Left cardiac atrium (tissue), 4 donors: ENCODE measurements at regions not wholly inside any gene's neighbourhood (a gene's known extent, or its start where the extent isn't known, plus 50 kb on each side); places are given as distances from the start of the nearest gene placed in this dataset.

ENCODE experiments used
- ATAC-seq, 2 donors: fragments of 200-7000 bp; cut with Tn5 transposase; one replicate each; pipeline ENCODE4 v1.9.1; 2020; ENCODE audit warnings: mild to moderate bottlenecking in 2 of 2, moderate library complexity in 2 of 2
- DNase-seq: peaks from one replicate; pipeline ENCODE4 v3.0.0-alpha.2; 2020
- intact Hi-C, 2 donors: fragments of 100-400 bp; cut with DNase I; formaldehyde crosslinking; loops; one replicate each; pipeline versions ENCODE4 v1.14.1 to v1.15.1; 2022 to 2023
- donor health status: DM: no; HTN: yes; CAD: no.
- donor health status: DM: no; HTN: yes; CAD: no; lungs with severe emphysema.
- donor health status: DM: yes; HTN: yes; CAD: no.
- donor health status: Dilated cardiomyopathy.

DNA sequence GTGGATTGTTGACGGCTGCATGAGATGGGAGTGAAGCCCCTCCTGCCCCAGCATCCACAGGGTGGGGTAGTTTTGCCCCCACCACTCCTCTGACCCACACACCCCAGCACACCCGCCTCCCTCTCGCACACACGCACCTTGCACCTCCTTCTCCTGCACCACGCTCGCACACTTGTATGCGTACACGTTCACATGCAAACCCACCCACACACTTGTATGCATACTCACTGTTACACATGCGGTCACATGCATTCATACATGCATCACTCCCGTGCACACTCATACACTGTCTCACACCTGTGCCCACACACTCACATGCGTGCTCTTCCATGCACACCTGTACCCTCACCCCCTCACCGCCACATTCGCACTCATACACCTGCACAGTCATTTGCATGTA is 70.5 kb upstream of the CIBAR2 start:
- ATAC-seq (no peak), DNase-seq (no peak)
- intact Hi-C loops, result no loop called here

DNA sequence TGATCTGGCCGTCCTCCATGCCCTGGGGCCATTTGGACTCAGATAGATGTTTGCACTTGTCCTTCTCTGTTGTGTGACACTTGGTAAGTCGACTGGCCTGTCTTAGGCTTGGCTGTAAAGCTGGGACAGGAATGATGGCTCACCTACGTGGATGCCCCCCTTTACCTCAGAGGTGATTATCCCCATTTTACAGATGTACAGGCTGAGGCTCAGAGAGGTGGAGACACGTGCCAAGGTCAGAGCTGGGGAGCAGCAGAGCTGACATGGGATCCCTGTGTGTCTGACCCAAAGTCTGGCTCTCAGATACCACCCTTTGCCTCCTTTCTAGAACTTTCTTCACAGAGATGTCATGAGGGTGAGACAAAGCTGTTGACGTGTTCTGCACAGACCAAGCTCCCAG is 71.3 kb upstream of the CIBAR2 start:
- intact Hi-C loops, result no loop called here
- ATAC-seq (no peak), DNase-seq (no peak)

DNA sequence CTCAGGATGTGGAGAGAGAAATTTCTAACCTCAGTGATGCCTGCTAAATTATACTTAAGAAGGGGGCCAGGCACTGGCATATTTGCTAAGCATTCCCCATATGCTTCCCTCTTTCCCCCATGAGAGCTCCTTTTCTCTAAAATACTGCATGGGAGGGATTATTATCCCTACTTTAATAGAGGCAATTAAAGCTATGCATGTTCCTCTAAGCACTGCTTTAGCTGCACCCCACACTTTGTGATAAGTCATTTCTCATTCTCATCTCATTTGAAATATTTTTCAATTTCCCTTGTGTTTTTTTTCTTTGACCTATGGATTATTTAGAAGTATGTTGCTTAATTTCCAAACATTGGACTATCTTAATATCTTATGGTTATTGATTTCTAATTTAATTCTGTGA is 72.1 kb upstream of the CIBAR2 start:
- no peak for ATAC-seq
- intact Hi-C loops, result no loop called here
- no peak for DNase-seq

DNA sequence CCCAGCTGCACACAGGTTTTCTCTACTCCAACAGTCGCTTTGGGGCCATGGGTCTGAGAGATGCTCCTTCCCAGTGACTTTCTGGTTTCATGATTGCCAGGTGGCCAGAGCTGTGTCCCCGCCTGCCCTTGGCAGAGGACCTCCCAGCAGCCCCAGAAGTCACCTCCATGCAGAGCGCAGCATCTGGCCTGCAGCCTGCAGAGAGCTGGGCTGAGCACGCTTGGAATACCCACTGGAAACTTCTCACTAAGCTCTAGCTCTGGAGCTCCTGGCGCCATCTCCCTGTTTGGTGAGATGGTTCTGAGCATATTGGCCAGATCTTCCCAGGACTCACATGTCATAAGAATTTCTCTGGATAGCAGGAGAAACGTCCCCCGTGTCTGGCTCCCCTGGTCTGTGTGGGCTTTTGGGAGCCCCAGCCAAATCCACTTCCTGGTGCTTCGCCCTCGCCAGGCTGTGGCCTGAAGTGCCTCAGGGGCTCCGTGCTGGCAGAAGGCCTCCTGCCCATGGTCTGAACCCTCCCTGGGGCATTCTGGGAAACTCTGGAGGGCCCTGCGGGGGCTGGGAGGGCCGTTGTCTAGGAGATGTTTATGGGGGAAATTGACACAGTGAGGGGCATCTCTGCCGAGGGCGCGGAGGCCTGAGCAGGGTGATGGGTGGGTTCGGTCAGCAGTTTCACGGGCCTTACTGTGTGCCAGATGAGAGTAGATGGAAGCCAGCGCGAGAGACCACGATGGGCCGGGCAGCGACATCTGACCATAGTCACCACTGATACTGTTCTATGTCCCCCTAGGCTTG is 73.2 kb upstream of the CIBAR2 start:
- ATAC-seq, result no peak
- no peak for DNase-seq
- intact Hi-C loops, result no loop called here

DNA sequence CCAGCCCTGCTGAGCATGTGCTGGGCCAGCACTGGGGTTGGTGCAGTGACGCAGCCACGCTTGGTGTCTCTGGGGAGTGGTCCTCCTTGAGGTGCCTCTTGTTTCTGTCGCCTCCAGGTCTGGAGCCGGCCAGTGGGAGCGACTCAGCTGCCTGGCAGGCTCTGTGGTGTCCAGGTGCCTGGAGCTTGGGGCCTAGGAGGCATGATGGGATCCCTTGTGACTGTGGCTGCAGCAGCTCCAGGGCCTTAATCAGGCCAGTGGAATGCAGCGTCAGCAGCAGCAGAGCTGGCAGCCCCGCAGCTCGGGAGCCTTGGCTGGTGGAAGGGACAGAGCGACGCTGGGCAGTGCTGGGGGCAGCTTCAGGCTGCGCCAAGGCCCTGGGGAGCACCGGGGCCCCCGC is 74.7 kb upstream of the CIBAR2 start:
- intact Hi-C loops, result no loop called here
- peak; percentile 84 to 89 for ATAC-seq
- DNase-seq, result peak; percentile 59

DNA sequence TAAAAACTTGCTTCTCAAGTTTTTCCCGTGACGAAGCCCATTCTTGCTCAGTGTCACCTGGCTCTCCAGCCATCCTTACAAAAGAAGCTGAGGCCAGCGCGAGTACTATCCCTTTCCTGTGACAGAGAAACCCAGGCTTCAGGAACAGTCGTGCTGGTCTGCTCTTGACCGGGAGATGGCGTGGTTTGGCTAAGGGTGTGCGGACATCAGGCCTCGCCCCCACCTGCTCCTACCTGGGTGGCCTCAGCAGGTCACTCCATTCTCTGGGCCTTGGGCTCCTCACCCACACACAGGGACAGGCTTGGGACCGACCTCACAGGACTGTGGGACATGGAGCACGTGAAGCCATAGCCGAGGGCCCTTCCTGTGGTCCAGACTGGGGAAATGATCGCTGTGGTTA is 75.2 kb upstream of the CIBAR2 start:
- no peak for DNase-seq
- intact Hi-C loops, result no loop called here
- ATAC-seq, result no peak

DNA sequence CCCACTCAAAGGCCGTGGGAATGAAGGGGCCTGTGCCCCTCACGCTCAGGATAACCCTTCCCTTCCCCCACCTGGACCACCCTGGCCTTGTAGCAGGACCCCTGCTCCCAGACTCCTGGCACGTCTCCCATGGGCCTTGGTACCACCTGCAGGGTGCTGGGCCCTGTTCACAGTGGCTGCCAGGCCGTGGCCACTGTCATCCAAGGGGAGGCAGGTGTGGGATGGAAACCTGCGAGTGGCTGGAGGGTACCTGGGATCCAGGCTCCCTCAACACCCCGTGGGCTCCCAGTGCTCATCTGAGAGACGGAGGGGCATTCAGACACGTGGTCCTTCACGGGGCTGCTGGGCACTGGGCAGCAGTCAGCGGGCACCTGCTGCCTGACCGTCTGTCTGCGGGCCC is 75.6 kb upstream of the CIBAR2 start:
- DNase-seq (no peak), ATAC-seq (no peak)
- intact Hi-C loops, result no loop called here

DNA sequence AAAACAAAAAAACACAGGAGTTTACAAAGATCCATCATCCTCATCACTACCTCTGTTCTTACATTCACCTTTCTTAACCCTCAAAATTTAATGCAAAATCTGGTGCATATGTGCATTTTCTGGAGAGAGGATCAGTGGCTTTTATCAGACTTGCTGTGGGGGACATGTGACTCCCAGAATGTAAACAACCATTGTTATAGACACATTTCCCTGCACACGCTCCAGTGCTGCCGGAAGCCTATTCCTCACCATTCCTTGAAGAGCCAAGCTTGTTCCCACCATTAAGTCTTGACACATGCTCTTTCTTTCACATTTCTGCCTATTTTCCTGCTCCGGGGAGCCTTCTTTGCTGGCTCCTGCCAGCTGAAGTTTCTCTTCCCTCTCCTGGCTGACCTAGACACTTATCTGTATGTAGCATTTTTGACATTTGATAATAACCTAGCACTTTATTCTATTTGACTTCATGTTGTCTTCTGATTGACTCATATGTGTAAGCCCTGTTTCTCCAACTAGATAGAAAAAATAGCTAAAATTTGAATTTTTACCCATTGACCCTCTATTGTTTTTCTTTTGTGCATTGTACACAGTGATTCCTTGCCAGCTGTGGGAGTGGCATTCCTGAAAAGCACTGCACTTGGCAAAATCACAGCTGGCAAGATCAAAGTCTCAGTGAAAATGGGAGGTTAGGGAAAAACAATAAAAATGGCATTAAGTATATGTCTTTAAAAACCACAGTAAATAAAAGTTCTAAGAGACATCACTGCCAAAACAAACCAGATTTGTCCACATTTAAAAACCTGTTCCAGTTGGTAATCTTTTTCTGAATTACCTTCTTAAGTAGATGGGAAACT is 76.8 kb upstream of the CIBAR2 start:
- DNase-seq (no peak), ATAC-seq (no peak)
- intact Hi-C loops, result no loop called here

DNA sequence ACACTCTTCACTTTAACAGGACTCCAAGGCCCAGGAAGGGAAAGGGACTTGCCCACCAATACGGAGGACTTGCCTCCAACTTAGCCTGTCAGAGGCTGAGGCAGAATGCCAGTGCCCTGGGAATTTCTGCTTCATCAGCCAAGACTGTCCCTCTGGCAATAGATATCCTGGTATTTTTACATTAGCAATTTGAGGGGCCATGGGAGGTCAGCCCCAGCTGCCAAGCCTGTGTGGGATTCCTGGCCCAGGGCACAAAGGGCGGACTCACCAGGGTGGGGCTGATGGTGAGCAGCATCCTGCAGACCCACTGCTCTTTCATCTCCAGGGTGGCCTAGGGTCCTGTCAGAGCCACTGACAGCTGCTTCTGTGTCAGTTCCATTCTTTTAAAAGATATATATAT is 78.3 kb upstream of the CIBAR2 start:
- ATAC-seq (peak in 1 of 2 donors; percentile 64), DNase-seq (no peak)
- intact Hi-C loops, result no loop called here

DNA sequence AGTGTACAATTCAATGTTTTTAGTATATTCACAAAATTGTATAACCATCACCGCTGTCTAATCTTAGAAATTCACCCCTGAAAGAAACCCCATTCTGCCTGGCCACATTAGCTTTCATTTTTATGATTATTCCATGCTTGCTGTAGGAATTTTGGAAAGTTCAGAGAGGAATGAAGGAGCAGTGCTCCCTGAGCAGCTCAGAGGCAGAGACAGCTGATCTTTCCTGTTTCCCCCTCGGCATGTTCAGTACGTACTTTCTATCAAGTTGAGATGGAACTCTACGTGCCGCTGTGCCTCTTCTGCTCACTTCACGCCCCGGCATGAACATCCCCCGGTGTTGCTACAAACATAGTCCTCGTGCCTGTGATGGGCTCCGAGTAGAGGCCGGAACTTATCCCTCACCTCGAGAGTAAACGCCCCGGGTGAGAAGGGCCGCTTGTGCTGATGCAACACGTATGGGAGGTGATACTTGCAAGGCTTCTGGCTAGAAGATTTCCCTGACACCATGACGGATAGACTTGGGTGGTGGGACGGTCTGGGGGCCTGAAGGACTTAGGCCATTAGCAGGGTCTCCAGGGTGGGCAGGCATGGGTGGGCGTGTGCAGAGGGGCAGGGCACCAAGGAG is 79.2 kb upstream of the CIBAR2 start:
- no peak for DNase-seq

DNA sequence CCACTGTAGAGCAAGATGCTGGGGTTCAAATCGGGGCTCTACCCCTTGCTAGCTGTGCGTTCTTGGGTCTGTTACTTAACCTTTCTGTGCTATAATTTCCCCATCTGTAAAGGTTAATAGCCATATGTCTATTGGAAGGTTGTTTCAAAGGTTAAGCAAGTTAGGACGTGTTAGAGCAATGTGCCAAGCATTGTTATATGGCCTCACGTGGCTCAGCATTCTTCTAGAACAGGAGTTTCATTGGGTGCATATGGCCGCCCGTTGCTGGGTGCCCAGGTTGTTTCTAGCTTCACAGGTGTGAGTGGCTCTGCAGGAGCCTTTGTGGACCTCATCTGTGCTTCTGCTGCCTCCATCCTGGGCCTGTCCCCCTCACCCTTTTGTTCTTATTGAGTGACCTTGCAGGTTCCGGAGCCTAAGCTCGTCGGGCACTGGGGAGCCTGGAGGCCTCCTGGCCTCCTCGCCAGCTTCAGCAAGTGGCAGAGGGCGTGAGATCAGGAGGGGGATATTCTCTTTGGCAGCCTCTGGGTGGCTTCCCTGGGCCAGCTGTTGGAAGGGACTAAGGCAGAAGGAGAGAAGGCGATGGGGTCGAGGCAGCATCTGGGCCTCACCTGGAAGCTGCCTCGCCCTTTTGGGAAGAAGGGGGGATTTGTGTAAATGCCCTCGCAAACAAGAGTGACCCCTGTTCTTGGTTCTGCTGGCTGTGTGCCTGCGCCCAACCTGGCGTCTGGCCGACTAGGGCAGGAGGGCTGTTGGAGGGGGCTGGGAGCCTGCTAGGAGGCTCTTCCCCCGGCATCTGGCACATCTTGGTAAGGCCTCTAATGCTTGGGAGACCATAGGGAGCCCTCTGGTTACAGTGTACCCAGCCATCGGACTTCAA is 80.2 kb upstream of the CIBAR2 start:
- intact Hi-C loops, result no loop called here
- DNase-seq (no peak), ATAC-seq (no peak)

More for the DNA sequence above, 79.2 kb upstream of the CIBAR2 start:
- intact Hi-C loops, result no loop called here
- no peak for ATAC-seq

DNA sequence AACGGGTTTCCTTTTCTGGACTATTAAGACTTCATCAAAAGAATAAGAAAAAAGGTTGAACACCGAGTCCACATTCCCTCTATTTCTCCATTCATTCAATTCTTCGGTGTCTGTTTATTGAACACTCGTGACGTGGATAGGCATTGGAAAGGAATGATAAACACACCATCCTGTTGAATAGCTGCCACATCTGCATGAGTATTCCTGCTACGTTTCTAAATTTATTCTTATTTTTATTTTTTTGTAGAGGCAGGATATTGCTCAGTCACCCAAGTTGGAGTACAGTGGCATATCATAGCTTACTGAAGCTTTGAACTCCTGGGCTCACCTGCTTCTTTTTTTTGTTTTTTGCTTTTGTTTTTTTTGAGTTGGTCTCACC is 80.8 kb upstream of the CIBAR2 start:
- DNase-seq (no peak), ATAC-seq (no peak)
- intact Hi-C loops, result no loop called here

DNA sequence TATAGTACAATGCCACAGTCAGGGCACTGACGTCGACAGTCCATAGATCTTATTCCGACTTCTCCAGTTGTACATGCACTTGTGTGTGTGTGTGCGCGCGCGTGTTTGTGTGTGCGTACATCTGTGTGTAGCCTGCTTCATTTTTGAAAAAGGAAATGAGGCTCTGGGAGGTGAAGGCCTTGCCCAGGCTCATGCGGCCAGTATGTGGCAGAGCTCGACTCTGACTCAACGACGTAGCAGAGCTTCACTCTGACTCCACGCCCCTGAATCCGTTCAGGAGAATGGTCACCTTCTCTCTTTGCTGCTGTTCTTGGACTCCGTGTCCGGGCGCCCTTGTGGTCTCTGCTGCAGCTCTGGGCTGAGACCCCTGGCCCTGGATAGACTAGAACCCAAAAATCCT is 81.6 kb upstream of the CIBAR2 start:
- DNase-seq (no peak), ATAC-seq (no peak)
- intact Hi-C loops, result no loop called here

DNA sequence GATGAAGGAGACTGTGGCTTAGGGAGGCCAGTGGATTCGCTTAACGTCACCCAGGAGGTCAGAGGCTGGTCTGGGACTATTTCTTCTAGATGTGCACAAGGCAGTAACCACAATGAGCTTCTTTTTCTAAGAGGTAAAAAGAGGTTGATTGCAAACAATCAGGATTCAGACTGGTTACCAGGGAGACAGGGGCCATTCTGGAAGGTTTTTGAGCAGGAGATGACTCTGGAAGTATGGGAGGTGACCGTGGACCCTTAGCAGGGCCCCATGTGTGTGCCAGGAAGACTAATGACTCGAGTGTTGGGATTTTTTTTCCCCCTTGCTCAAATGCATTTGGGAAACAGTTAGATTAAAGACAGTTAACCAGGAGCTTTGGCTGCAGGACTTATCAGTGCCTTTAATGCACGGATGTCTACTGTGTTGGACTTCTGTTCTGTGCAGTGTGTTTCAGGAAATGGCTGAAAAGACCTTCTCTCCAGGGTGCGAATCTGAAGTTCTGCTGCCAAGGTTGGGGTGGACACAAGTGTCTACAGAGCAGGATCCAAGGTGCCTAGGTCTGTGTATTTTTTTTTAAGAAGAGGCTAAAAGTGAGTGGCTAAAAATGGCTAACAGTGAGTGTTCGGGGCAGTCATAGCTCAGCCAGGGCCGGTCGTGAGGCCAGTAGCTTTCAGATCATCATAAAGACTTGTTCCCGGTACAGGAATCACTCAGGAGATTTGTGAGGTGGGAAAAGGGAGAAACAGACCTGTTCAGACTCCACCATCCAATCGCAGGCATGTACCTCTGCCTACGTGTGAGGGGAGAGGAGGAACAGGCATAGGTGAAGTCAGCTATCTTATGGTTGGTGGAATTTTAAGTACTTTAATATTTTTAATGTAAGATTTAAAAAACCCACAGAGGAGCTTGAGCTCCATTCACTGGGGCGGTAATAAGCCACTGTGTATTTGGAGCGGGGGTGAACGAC is 82.3 kb upstream of the CIBAR2 start:
- DNase-seq (no peak), ATAC-seq (no peak)
- intact Hi-C loops, result no loop called here

DNA sequence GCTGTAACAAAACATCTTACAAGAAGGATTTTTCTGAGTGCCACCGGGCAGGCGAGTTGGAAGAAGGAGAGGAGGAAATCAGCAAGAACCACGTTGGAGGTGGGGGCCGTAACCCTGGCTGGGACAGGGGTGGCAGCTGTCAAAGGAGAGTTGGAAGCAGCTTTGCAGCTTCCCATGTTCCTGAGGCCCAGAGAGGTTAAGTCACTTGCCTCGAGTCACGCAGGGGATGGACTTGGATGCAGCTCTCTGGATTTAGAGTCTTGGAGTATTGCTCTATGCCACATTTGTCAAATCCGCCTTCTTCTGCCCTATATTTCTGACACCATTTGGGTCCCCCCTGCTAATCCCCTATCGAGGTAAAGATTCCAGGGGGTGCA is 83.0 kb upstream of the CIBAR2 start:
- ATAC-seq (no peak), DNase-seq (no peak)
- intact Hi-C loops, result no loop called here

DNA sequence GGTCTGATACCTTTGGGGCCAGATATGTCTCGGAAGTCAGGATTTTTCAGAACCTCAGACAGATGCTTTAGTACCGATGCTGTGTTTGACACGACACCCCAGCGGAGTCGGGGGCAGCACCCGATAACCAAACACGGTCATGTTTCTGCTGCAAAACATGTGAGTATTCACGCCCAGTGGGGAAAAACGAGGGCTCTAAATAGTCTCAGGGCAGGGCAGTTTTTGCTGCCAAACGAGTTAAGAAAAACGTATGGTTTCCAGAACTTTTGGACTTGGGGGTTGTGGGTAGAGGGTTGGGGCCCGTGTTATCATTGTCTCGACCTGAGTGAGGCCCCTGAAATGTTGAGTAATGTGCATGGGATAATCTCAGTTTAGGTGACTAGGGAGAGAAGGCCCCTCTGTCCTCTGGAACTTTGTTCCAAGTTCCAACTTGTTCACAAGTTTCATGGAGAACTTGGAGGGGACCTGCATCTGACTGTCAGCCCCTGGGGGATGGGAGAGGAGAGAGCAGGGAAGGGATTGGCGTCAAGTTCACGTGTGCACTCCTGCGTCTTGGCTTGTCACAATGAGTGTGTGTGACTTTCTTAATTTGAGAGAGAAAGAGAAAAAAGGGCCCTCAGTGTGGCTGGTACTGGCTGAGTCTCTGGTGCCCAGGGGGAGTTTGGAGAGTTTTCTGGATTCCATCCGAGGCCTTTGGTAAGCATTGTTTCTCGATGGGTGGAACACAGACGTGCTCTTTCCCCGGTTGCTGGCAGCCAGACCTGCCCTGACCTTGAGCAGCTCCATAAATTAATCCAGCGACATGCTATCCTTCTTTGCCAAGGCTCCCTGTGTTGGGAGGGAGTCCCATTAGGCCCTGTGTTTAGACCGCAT is 83.9 kb upstream of the CIBAR2 start:
- intact Hi-C loops, result no loop called here
- DNase-seq (no peak), ATAC-seq (peak; percentile 39 to 60)

DNA sequence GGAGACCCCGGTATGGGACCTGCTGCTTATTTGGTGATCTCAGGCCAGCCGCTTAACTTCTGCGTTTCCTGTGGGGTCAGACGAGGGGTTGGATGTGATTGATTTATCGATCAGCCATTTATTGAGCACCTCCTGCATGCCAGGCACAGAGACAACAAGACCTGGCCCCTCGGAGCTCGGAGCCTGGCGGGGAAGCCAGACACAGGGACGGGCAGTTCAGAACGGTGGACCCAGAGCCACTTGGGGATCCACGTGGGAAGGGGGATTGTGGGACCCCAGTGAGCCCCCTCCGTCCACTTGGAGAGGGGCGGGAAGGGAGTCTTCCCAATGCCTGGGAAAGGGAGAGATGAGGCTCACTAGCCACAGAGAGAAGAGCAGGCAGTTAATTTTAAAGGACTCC is 84.7 kb upstream of the CIBAR2 start:
- ATAC-seq, result no peak
- DNase-seq, result no peak
- intact Hi-C loops, result no loop called here
